ENCODE measurements at regions not wholly inside any gene's neighbourhood (a gene's known extent, or its start where the extent isn't known, plus 50 kb on each side); places are given as distances from the start of the nearest gene placed in this dataset.

DNA sequence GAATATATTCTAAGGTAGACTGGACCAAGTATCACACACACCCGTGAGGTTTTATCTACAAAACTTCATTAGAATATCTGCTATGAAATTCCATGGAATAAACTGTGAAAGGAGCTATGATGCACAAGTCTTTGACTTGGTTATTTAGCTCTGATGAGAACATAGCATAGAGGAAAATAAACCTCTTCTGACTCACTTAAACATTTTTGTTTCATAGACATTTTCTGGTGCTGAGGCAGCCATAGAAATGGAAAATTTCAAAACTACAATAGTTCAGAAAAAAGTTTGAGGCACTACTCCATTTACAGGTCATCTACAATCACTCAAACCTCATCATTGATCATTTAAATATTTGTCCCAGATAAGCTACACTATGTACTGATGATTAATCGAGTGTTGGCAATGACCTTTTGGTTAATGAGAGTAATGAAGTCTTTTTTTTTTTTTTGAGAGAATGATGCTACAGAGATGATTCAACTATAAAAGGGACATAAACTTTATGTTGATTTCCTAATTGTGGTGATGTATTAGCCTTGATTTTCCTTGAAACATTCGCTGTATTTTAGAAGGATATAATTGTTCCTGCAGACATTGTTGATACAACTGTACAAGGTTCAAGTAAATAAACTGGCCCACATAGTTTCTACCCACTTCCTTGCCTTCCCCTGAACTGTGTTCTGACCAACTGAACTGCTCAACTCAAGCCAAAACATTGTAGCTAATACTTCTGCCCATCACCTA, 77.5 kb downstream of the AREG start:
- no peak for TF ChIP-seq ZNF557 (CRISPR knock-in tag; IDR thresholded peaks at IDR 0.05)
- TF ChIP-seq, protein P1, sequence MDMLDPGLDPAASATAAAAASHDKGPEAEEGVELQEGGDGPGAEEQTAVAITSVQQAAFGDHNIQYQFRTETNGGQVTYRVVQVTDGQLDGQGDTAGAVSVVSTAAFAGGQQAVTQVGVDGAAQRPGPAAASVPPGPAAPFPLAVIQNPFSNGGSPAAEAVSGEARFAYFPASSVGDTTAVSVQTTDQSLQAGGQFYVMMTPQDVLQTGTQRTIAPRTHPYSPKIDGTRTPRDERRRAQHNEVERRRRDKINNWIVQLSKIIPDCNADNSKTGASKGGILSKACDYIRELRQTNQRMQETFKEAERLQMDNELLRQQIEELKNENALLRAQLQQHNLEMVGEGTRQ (IDR thresholded peaks at IDR 0.05; ENCODE audit: low read depth, low read length): no peak
- TF ChIP-seq, protein P1 (CRISPR knock-in tag; IDR thresholded peaks at IDR 0.05; ENCODE audit: borderline replicate concordance): no peak
